Activated T-cell treated with anti-CD3 and anti-CD28 coated beads for 24 hours (primary cell): ENCODE measurements at regions not wholly inside any gene's neighbourhood (a gene's known extent, or its start where the extent isn't known, plus 50 kb on each side); places are given as distances from the start of the nearest gene placed in this dataset.

Source experiments
- DNase-seq: peaks from one replicate; pipeline ENCODE4 v3.0.0-alpha.2; 2020; ENCODE audit warnings: low read depth

DNA sequence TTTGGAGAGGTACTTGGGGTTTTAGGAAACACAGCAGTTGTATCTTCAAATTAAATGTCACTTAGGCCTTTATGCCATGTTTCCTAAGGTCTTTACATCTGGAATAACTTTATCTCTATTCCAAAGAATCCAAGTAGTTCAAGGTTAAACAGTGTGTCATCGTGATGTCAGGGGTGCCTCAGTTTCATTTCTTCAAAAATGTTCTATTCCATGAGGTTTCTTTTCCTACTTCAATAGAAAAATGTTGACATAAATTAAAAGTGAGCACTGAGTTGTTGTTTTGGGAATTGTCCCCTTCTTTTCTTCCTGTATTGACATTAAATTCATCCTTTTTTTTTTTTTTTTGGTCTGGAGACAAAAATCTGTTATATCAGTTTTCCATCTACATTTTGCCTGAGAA is 160.6 kb upstream of the C21orf91 start:
- no peak for DNase-seq

GRCh38 chr21:17978895-17979294 is 159.7 kb upstream of the C21orf91 start:
- no peak for DNase-seq

DNA sequence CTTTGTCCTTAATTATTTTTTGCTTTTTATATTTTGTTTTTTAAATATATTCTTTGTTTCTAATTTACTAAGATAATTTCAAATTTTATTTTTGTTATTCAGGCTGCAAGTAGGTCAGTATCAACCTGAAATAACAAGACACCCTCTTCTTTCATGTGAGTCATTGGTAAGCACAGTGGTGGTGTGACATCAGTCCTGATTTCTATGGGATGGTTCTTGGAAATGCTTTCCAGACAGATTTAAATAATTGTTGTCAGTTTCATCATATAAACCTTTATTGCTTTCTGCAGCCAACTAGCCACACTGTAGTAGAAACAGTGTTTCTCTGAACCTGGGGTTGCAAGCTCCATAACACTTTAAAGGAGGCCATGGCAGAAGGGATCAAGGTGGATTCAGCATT is 157.5 kb upstream of the C21orf91 start:
- no peak for DNase-seq

GRCh38 chr21:17976139-17976538 is 157.0 kb upstream of the C21orf91 start:
- no peak for DNase-seq

DNA sequence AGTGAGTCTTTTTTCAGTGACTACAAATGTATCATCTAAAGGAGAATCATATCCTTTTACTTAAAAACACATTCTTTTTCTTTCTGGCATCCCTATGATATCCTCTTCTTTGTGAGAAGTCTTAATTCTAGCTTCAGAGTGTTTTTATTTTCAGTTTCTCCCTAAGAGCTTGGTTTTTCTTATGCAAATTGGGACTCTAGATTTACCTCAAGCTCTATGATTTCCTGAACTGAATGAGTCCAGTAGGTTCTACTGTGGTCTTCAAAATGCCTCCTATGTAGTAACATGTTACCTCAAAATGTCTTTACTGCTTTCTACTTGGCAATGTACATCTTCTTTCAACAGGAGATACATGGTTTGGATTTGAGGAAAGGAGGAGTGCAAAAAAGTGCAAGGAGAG is 148.2 kb upstream of the C21orf91 start:
- no peak for DNase-seq

GRCh38 chr21:17964716-17965115 is 145.6 kb upstream of the C21orf91 start:
- DNase-seq = no peak

DNA sequence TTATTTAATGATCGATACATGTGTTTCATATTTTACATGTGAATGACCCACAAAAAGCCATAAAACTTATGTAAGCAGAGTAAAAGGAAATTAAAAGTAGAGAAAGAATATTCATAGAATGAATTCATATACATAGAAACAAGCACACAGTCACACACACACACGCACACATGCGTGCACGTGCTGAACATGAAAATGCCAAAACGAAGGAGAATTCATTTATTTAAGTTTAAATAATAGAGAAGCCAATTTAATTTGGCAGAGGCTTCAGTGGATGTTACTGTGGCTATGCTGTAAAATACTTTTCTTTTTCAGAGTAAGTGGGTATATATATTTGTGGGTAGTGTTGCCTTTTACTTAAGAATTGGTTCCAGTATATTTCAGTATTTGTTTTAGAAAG is 145.0 kb upstream of the C21orf91 start:
- DNase-seq = no peak

- DNase-seq = no peak
These were observed 131.4 kb upstream of the C21orf91 start for GRCh38 chr21:17950591-17950990.

GRCh38 chr21:17949421-17949820 is 130.3 kb upstream of the C21orf91 start:
- no peak for DNase-seq

GRCh38 chr21:17947531-17947930 is 128.4 kb upstream of the C21orf91 start:
- DNase-seq = no peak

- DNase-seq = no peak
These were observed 111.9 kb upstream of the C21orf91 start for GRCh38 chr21:17931080-17931479.

DNA sequence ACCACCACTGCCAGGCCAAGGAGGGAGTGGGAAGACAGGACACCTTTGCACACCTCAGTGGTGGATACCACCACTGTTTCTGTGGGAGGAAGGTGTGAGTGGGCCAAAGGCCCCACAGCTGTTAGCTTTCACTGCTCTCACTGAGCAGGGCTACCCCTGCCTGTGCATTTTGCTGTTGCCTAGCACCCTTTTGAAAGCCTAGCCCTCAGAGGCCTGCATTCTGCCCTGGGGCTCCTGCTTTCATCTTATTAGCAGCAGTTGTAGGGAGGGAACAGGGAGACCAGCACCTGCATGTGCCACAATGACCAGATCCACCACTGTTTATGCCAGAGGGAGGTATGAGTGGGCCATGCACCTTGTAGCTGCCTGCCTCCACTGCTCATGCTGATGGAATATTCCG is 110.9 kb upstream of the C21orf91 start:
- DNase-seq = no peak

DNA sequence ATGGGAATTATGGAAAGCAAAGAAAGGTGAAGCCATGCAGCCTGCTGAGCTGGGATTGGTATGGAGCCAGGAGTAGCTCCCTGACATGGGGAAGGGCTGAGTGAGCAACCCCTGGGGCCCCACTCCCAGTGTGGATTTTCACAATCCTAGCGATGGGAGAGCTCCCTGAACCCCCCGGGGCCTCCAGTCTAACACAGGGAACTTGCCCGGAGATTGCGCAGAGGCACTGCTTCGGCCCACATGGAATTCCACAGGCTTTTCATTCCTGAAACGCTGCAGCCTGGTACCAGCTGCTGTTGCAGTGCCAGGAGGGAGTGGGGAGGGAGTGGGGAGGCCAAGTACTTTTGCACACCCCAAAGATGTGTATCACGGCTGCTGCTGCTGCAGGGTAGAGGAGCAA is 110.4 kb upstream of the C21orf91 start:
- no peak for DNase-seq

GRCh38 chr21:17925899-17926298 is 106.7 kb upstream of the C21orf91 start:
- DNase-seq = no peak

GRCh38 chr21:17925000-17925610 is 105.9 kb upstream of the C21orf91 start:
- peak; percentile 51 for DNase-seq

DNA sequence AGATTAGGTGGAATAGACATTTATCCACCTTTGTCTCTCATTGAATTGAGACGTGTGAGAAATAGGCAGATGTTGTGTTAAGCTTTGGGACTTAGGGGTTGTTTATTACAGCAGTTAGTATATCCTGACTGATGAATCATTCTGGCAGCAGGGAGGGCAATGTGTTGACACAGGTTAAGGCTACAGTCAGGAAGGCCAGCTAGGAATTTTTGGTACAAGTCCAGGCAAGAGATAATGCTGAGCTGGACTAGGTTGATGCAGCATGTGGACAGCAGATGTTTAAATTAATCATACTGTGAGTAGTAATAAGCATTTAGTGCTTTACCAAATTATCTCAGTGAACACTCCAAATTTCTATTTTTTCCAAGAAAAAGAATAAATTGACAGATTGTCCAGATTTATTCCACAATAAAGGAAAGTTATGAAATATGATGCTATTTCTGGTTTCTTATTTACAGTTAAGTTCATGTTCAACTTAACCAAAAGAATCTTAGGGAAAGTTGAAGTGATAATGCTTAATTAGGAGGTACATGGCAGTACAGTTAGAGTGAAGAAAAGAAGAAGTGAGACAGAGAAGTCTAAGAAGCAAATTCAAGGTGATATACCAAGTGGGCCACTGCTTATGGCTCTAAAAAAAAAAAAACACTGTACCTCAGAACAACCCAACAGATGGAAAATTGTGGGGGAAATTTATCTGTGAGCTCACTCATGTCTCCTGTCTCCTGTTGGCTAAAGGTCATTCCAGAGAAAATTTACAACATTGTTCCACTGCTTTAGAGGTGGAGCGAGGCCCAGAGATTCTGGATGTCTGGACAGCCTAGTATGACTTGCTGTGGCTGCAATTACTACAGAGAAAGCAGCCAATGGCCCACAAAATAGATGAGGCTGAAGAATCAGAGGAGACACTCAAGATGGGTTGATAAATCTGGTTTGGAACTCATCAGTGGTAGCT is 102.7 kb upstream of the C21orf91 start:
- no peak for DNase-seq

- no peak for DNase-seq
These were observed 96.8 kb upstream of the C21orf91 start for GRCh38 chr21:17915976-17916375.

DNA sequence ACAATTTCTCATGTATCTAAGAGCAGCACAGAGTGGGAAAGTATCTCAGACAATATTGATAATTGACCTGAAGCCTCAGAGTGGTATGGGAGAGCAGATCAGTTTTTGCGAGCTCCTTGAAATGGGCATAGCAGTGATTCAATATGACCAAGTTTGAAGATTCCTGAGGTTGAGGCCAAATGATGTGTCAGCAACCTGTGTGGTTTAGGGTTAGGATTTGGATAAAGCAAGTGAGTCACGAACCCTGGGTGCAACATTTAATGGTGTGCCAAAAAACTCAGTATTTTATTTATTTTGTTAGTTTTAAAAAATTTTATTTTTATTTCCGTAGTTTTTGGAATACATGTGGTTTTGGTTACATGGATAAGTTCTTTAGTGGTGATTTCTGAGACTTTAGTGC is 92.5 kb upstream of the C21orf91 start:
- no peak for DNase-seq

DNA sequence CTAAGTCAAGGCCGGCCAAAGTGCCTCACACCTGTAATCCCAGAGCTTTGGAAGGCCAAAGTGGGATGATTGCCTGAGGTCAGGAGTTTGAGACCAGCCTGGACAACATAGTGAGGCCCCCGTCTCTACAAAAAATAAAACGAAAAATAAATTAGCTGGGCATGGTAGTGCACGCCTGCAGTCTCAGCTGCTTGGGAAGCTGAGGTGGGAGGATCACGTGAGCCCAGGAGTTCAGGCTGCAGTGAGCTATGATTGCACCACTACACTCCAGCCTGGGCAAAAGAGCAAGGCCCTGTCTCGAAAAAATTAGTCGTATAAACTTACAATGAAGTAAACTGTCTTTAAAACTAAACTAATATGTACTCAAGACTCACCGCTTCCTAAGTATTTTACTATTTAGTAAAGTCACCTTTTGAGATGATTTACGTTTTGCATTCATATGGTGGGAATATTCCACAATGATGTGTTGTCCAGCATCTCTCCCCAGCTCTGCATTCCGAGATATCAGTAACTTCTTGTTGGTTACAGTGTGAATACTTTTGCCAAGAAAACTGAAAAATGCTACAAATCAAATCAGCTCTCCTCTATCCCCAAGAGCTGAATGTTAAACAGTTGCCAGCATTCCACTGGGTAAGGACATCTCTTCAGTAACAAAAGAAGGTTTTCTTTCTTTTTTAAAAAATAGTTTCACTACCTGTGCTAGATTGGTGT is 84.9 kb upstream of the C21orf91 start:
- DNase-seq = no peak

DNA sequence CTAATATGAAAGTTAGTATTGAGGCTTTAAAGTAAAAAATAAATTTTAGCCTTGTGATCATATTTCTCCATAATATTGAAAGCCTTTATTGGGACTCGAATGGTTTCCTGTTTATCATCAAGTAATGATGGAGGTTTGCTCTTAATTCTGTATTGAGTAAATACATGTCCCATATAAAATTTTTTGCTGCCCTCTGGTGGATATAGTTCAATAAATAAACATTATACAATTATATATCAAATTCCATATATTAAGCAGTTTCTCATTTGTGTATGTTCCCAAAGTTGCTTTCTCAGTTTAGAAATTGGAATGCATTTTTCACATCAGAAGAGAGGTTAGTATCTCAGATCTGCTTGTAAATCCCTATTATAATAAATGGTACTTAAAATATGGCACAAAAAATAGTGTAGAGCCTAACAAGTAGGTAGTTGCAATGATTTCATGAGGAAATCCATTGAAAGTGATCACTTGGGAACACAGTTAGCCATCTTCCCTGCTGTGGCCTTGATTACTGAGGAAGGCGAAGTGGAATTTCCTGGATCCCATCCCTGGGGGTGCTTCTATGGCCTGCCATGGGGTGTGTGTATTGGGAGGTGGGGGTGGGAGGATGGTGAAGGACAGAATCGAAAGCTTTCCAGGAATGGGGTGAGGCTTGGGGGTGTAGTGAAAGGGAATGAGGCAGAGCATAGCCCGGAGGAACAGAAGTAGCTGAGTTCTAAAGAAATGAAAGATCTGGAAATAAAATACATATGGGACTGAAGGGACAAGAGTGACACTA is 84.1 kb upstream of the C21orf91 start:
- no peak for DNase-seq

DNA sequence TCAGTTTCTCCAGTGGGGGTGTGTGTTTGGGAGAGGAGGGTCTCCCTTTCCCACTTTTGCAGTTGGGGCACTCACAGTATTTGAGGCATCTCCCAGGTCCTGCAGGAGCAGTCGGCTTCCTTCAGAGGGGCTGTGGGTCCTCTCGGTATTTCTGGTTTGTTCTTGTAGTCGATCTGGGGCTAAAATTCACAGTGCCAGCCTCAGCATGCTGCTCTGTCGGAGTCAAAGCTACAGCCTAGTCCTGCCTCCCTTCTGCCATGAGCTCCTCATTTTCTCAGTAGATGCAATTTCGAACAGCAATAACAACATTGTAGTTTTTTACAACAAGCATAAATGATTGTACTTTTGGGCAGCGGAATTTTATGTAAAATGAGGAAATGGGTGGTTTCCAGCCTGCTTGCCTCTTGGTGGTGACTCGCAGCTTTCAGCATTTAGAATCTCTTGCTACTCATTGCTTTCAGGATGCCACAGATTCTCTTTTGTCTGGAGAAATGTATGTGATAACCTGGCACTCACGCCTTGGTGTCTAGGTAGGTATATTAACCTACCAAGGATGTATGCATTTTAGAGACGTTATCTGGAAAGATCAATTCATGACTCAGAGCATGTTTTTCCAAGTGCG is 82.4 kb upstream of the C21orf91 start:
- no peak for DNase-seq

DNA sequence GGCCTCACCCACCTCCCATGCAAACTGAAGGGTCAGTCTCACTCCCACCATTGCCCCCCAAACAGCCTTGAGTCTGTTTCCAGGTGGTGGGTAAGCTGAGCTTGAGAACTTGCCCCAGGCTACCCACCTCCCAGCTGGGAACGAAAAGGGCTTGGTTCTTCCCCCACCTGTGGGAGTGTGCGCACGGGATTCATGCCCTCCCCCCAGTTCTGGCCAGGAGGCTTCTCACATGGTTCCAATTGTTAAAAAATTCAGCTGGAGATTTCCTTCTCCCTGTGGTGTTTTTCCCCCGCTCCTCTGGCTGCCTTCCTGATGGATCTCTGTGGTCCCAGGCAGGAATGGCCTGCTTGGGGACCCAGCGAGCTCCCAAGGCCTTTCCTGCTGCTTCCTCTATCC is 81.8 kb upstream of the C21orf91 start:
- DNase-seq = no peak
